ENCODE measurements at regions not wholly inside any gene's neighbourhood (a gene's known extent, or its start where the extent isn't known, plus 50 kb on each side); places are given as distances from the start of the nearest gene placed in this dataset.

GRCh38 chr10:80949785-80950184 is 412.1 kb downstream of the SH2D4B start:
- no peak overlapping the region for H3K4me3 ChIP-seq (replicated peaks; ENCODE audit: insufficient read depth, low read length)
- no peak for TF ChIP-seq SPI1 (IDR thresholded peaks at IDR 0.05; ENCODE audit: borderline replicate concordance, low read depth)
- H3K27me3 ChIP-seq (ENCODE audit: insufficient read depth, poor library complexity, severe bottlenecking): no peaks in the 10 kb centered on the region
- no peak overlapping the region for H3K27ac ChIP-seq (replicated peaks)
- no peak for DNase-seq (ENCODE audit: low read depth in 1 of 2, low spot score in 1 of 2)

GRCh38 chr10:80952436-80952835 is 414.7 kb downstream of the SH2D4B start:
- Histone ChIP-seq H3K27me3 (ENCODE audit: insufficient read depth, poor library complexity, severe bottlenecking) (no peaks in the 10 kb centered on the region), H3K4me3 (replicated peaks; ENCODE audit: insufficient read depth, low read length) (no peak overlapping the region), H3K27ac (replicated peaks) (no peak overlapping the region)
- no peak for TF ChIP-seq CTCF (IDR thresholded peaks at IDR 0.05; ENCODE audit: insufficient read depth, low read length)
- TF ChIP-seq GABPA (IDR thresholded peaks at IDR 0.05; ENCODE audit: low read depth): no peak
- TF ChIP-seq POLR2AphosphoS5 (IDR thresholded peaks at IDR 0.05; ENCODE audit: low read depth): no peak
- TF ChIP-seq SPI1 (IDR thresholded peaks at IDR 0.05; ENCODE audit: borderline replicate concordance, low read depth): no peak
- no peak for TF ChIP-seq REST (IDR thresholded peaks at IDR 0.05; ENCODE audit: insufficient replicate concordance, low read depth)
- no peak for DNase-seq (ENCODE audit: low read depth in 1 of 2, low spot score in 1 of 2)

GRCh38 chr10:80957161-80957560 is 419.5 kb downstream of the SH2D4B start:
- Histone ChIP-seq H3K4me3 (replicated peaks; ENCODE audit: insufficient read depth, low read length) (no peak overlapping the region), H3K27ac (replicated peaks) (no peak overlapping the region), H3K27me3 (ENCODE audit: insufficient read depth, poor library complexity, severe bottlenecking) (no peaks in the 10 kb centered on the region)
- TF ChIP-seq GABPA (IDR thresholded peaks at IDR 0.05; ENCODE audit: low read depth) (no peak), CTCF (IDR thresholded peaks at IDR 0.05; ENCODE audit: insufficient read depth, low read length) (no peak), REST (IDR thresholded peaks at IDR 0.05; ENCODE audit: insufficient replicate concordance, low read depth) (no peak), SPI1 (IDR thresholded peaks at IDR 0.05; ENCODE audit: borderline replicate concordance, low read depth) (no peak), POLR2AphosphoS5 (IDR thresholded peaks at IDR 0.05; ENCODE audit: low read depth) (no peak)
- DNase-seq (ENCODE audit: low read depth in 1 of 2, low spot score in 1 of 2): no peak

- no peak for DNase-seq (ENCODE audit: low read depth in 1 of 2, low spot score in 1 of 2)
- no peak overlapping the region for H3K27ac ChIP-seq (replicated peaks)
- TF ChIP-seq REST (IDR thresholded peaks at IDR 0.05; ENCODE audit: insufficient replicate concordance, low read depth) (no peak), CTCF (IDR thresholded peaks at IDR 0.05; ENCODE audit: insufficient read depth, low read length) (no peak), POLR2AphosphoS5 (IDR thresholded peaks at IDR 0.05; ENCODE audit: low read depth) (no peak)
Observed at GRCh38 chr10:80964179-80964578, 426.5 kb downstream of the SH2D4B start.

More at GRCh38 chr10:80964179-80964578, 426.5 kb downstream of the SH2D4B start:
- Histone ChIP-seq H3K4me3 (replicated peaks; ENCODE audit: insufficient read depth, low read length) (no peak overlapping the region), H3K27me3 (ENCODE audit: insufficient read depth, poor library complexity, severe bottlenecking) (no peaks in the 10 kb centered on the region)

All from HL-60 (cell line).